ENCODE measurements at regions not wholly inside any gene's neighbourhood (a gene's known extent, or its start where the extent isn't known, plus 50 kb on each side); places are given as distances from the start of the nearest gene placed in this dataset.

- no peaks in the 10 kb centered on the region for H3K9me3 ChIP-seq (ENCODE audit: control insufficient read depth, insufficient read depth, low read length)
- intact Hi-C loops (cut with micrococcal nuclease): no loop called here
- no peak for TF ChIP-seq CTCF (IDR thresholded peaks at IDR 0.05)
- H3K4me1 ChIP-seq (ENCODE audit: control insufficient read depth, insufficient read depth, low read length): no peaks in the 10 kb centered on the region
- H3K36me3 Mint-ChIP-seq: no peaks in the 10 kb centered on the region
- no peaks in the 10 kb centered on the region for H3K27me3 ChIP-seq (ENCODE audit: control insufficient read depth, insufficient read depth, low read length)
- DNase-seq (no peak), ATAC-seq (no peak)
- no peaks in the 10 kb centered on the region for H3K27me3 Mint-ChIP-seq (ENCODE audit: low read depth in 2 of 2)
- WGBS (ENCODE audit: insufficient coverage): no CpG with 5 or more reads among the region's 1 CpG
- no peak overlapping the region for H3K27ac ChIP-seq (ENCODE audit: low read length)
- H3K36me3 ChIP-seq (ENCODE audit: control insufficient read depth, insufficient read depth, low read length): no peaks in the 10 kb centered on the region
- H3K9me3 Mint-ChIP-seq: peaks cover 3% of the 10 kb centered on the region in 2 donors
- no peaks in the 10 kb centered on the region for H3K4me1 Mint-ChIP-seq
- no peak overlapping the region for H3K27ac Mint-ChIP-seq
- H3K4me3 ChIP-seq (ENCODE audit: low read length): no peak overlapping the region
- no peak overlapping the region for H3K4me3 Mint-ChIP-seq
Observed at GRCh38 chr12:77339610-77340009, 274.2 kb upstream of the E2F7 start.

- intact Hi-C loops (cut with micrococcal nuclease): no loop called here
- H3K4me1 Mint-ChIP-seq: no peaks in the 10 kb centered on the region
- no peaks in the 10 kb centered on the region for H3K36me3 ChIP-seq (ENCODE audit: control insufficient read depth, insufficient read depth, low read length)
- no peak for TF ChIP-seq CTCF (IDR thresholded peaks at IDR 0.05)
- H3K4me3 ChIP-seq (ENCODE audit: low read length): no peak overlapping the region
- no peaks in the 10 kb centered on the region for H3K36me3 Mint-ChIP-seq
- ATAC-seq (no peak), DNase-seq (no peak)
- no peaks in the 10 kb centered on the region for H3K9me3 ChIP-seq (ENCODE audit: control insufficient read depth, insufficient read depth, low read length)
- H3K4me3 Mint-ChIP-seq: no peak overlapping the region
- no peaks in the 10 kb centered on the region for H3K27me3 Mint-ChIP-seq (ENCODE audit: low read depth in 2 of 2)
- H3K9me3 Mint-ChIP-seq: peaks cover 3% of the 10 kb centered on the region in 2 donors
- 66% methylated on average over 5 of the region's 5 CpGs for WGBS (ENCODE audit: insufficient coverage)
- H3K27me3 ChIP-seq (ENCODE audit: control insufficient read depth, insufficient read depth, low read length): no peaks in the 10 kb centered on the region
- H3K27ac Mint-ChIP-seq: no peak overlapping the region
- H3K27ac ChIP-seq (ENCODE audit: low read length): no peak overlapping the region
- no peaks in the 10 kb centered on the region for H3K4me1 ChIP-seq (ENCODE audit: control insufficient read depth, insufficient read depth, low read length)
Observed at GRCh38 chr12:77337362-77337761, 272.0 kb upstream of the E2F7 start.

GRCh38 chr12:77334806-77335205 is 269.4 kb upstream of the E2F7 start:
- WGBS (ENCODE audit: insufficient coverage): 86% methylated on average over 2 of the region's 2 CpGs
- DNase-seq: no peak
- intact Hi-C loops (cut with micrococcal nuclease): no loop called here
- Histone ChIP-seq H3K36me3 (ENCODE audit: control insufficient read depth, insufficient read depth, low read length) (no peaks in the 10 kb centered on the region), H3K27me3 (ENCODE audit: control insufficient read depth, insufficient read depth, low read length) (no peaks in the 10 kb centered on the region), H3K27ac (ENCODE audit: low read length) (no peak overlapping the region), H3K4me1 (ENCODE audit: control insufficient read depth, insufficient read depth, low read length) (no peaks in the 10 kb centered on the region), H3K4me3 (ENCODE audit: low read length) (no peak overlapping the region), H3K9me3 (ENCODE audit: control insufficient read depth, insufficient read depth, low read length) (no peaks in the 10 kb centered on the region)
- H3K4me3 Mint-ChIP-seq: no peak overlapping the region
- H3K4me1 Mint-ChIP-seq: no peaks in the 10 kb centered on the region
- ATAC-seq: no peak
- H3K9me3 Mint-ChIP-seq: peaks cover 3% of the 10 kb centered on the region in 2 donors
- H3K36me3 Mint-ChIP-seq: no peaks in the 10 kb centered on the region
- H3K27ac Mint-ChIP-seq: no peak overlapping the region
- no peaks in the 10 kb centered on the region for H3K27me3 Mint-ChIP-seq (ENCODE audit: low read depth in 2 of 2)
- TF ChIP-seq CTCF (IDR thresholded peaks at IDR 0.05): no peak

- Mint-ChIP-seq H3K4me3 (no peak overlapping the region), H3K9me3 (peaks cover 0 to 3% of the 10 kb centered on the region in 2 donors), H3K36me3 (peaks cover 11% of the 10 kb centered on the region), H3K27me3 (ENCODE audit: low read depth in 2 of 2) (peaks cover 28 to 54% of the 10 kb centered on the region in 2 donors), H3K4me1 (peaks cover 6% of the 10 kb centered on the region in 2 donors), H3K27ac (no peak overlapping the region)
- no peak for ATAC-seq
- no peak overlapping the region for H3K4me3 ChIP-seq (ENCODE audit: low read length)
- no peak for TF ChIP-seq CTCF (IDR thresholded peaks at IDR 0.05)
- DNase-seq: no peak
- intact Hi-C loops (cut with micrococcal nuclease): no loop called here
- WGBS (ENCODE audit: insufficient coverage): 82% methylated on average over 7 of the region's 7 CpGs
- H3K27me3 ChIP-seq (ENCODE audit: control insufficient read depth, insufficient read depth, low read length): peaks cover 4% of the 10 kb centered on the region
- no peaks in the 10 kb centered on the region for H3K36me3 ChIP-seq (ENCODE audit: control insufficient read depth, insufficient read depth, low read length)
- H3K27ac ChIP-seq (ENCODE audit: low read length): no peak overlapping the region
- peaks cover 3% of the 10 kb centered on the region for H3K4me1 ChIP-seq (ENCODE audit: control insufficient read depth, insufficient read depth, low read length)
- H3K9me3 ChIP-seq (ENCODE audit: control insufficient read depth, insufficient read depth, low read length): no peaks in the 10 kb centered on the region
Observed at GRCh38 chr12:77328326-77328725, 263.0 kb upstream of the E2F7 start.
